ENCODE measurements at regions not wholly inside any gene's neighbourhood (a gene's known extent, or its start where the extent isn't known, plus 50 kb on each side); places are given as distances from the start of the nearest gene placed in this dataset.
A peak's percentile ranks its signal among the peaks of the same experiment; 100 is the strongest.
"Not testable (repeated sequence)": the region's sequence is repeated elsewhere in the genome, so short reads cannot be mapped to it uniquely, and the experiment has no call there.

GRCh38 chr6:140486450-140487361 lies 1112.3 kb upstream of the CITED2 start:
- no peak for DNase-seq

- peak; percentile 83 to 94 (median 91) for DNase-seq
Observed at GRCh38 chr6:140485740-140486449, 1111.4 kb upstream of the CITED2 start.

DNA sequence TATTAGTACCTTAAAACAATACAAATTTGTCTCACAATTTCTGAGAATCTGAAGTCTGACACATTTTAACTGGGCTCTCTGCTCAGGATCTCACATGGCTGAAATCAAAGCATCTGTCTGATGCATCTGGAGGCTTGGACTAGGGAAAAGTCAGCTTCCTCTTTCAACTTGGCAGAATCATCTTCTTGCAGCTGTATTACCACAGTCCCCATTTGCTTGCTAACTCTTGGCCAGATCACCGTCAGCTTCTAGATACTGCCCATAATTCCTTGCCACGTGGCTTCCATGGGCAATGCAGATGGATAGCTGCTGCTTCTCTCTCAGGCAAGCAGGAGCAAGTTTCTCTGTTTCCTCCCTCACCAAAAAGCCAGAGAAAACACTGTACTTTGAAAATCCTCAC lies 1106.4 kb upstream of the CITED2 start:
- DNase-seq, result peak; percentile 39 to 62 (median 61)

GRCh38 chr6:140478631-140479030 lies 1104.2 kb upstream of the CITED2 start:
- DNase-seq, result no peak

DNA sequence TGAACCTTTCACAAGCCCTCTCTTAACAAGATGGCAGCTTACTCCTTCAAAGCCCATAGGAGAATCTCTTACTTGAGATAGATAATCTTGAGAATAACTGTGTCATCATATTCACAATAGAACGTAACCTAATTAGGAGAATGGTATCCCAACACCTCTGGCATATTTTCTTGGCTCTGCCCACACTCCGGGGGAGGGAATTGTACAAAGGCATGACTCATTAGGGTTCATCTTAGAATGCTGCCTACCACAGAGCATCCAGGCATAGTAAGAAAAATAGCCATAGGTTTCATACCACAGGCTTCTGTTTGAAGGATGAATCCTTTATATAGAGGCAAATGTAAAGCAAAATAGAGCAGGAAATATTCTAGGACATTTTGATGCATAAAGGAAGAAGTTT lies 1100.6 kb upstream of the CITED2 start:
- DNase-seq, result peak in 2 of 3 donors; percentile 24 to 32

GRCh38 chr6:140464720-140465119 lies 1090.3 kb upstream of the CITED2 start:
- no peak for DNase-seq

- DNase-seq, result no peak
Observed at GRCh38 chr6:140463312-140463710, 1088.9 kb upstream of the CITED2 start.

DNA sequence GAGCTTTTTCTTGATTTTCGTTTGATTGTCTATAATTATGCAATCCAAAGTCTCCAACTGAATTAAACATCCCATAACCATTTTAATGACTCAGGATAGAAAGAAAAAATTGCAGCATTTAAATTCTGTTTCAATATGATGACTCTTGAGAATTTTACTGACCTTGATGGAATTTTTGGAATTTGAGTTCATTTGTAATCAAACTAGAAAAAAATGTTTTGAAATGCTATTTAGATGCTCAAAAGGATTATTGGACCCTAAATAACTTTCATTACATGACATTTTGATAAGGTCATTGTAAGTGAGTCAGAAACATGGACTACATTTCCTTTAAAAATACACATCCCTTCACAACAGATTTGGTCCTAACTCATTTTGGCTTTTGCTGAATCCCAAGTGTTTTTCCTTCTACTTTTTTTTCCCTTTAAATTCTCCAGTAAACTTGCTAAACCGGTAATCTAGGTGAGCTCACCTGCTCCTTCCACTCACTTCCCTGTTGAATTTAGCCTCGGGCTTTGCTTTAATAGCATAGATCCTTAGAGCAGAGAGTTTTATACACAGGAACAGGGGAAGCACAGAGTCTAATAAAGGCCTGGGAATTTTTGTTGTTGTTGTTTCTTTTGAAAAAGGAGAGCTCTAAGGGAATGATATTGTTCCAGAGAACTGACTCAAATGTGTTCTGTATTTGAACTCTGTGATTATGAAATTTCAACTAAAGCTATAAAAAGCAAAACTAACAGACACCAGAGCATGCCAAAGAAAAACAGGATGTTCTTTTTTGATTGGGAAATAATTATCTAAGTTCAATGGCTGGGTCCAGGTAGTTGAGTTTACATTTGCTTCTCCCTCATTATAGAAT lies 1088.2 kb upstream of the CITED2 start:
- peak; percentile 8 to 49 (median 47) for DNase-seq

- no peak for DNase-seq
Observed at GRCh38 chr6:140462076-140462452, 1087.6 kb upstream of the CITED2 start.

DNA sequence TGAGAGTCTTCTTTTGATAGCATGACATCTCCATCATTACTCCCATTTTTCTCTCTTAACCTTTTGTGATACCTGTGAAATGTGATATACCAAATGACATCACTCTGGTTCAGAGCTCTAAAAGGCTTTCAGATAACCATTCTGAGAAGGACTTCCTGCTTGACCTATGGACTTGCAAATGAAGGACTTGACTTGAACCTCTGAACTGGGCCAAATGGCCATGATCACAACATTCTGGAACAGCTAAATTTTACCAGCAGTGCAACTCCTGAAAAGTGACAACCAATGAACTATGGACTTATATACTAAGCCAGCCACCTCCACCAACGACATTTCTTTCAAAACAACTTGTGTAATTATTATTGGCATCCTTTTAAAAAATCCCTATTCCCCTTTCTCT lies 1085.8 kb upstream of the CITED2 start:
- DNase-seq, result no peak

- DNase-seq, result no peak
Observed at GRCh38 chr6:140459209-140459608, 1084.8 kb upstream of the CITED2 start.

DNA sequence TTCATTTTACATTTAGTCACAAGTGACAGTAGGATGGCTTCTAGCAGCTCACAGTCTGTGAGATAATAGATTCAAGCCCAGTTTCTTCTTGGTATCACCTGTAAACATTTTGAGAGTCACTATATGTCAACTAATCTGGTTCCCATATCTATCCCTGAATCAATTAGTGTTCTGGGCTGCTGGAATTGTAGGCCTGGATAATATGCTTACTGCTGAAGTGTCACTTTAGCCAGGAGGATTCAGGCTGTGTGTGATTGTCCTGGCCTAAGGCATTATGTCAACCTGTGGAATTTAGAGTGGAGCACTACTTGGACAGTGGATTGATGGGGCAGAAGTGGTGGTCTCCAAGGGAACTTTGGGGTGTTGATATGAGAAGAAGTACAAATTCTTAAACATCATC lies 1071.8 kb upstream of the CITED2 start:
- no peak for DNase-seq

DNA sequence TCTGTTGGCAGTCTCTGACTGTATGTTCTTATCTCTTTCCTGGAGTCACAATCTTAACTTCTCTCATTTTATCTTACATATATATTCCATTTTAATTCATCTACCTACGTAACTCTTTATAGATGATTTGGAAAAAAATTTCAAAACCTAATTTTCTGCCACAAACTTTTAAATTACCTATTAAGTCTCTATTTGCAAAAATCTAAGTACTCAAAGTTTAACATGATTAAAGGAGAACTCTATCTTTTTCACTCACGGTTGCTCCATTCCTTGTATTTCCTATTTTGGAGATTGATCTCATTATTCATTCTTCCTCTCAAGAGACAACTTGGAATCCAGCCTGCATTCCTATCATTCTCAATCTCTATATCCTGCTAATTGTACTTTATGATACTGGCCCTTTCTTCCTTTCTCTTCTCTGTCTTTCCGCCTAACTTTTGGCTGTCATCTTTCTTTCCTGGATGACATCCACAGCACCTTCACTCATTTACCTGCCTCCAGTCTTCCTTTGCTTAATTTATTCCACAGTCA lies 1071.1 kb upstream of the CITED2 start:
- DNase-seq, result no peak

DNA sequence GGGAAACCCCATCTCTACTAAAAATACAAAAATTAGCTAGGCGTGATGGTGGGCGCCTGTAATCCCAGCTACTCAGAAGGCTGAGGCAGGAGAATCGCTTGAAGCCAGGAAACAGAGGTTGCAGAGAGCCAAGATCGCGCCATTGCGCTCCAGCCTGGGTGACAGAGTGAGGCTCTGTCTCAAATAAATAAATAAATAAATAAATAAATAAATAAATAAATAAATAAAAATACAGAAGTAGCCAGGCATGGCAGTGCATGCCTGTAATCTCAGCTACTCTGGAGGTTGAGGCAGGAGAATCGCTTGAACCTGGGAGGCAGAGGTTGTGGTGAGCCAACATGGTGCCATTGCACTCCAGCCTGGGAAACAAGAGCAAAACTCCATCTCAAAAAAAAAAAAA lies 1068.7 kb upstream of the CITED2 start:
- not testable (repeated sequence) for DNase-seq

- DNase-seq, result peak; percentile 40 to 60 (median 59)
Observed at GRCh38 chr6:140441256-140441655, 1066.8 kb upstream of the CITED2 start.

GRCh38 chr6:140440223-140440835 lies 1065.9 kb upstream of the CITED2 start:
- DNase-seq, result no peak

DNA sequence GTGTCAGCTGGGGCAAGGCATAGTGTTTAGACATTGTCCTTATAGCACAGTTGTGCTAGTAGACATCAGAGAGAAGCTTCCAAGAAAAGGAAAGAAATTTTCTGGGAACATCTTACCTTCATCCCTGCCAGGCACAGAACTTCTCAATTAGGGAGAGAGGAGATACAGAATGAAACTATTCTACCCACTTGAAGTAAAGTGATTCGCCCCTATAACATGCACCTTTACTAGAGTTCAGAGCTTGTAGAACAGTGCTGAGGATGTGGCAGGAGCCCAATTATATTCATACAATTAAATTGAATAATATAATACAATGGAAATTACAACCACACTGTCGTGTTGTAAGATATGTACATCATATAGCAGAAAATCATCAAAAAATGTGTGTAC lies 1063.9 kb upstream of the CITED2 start:
- no peak for DNase-seq

DNA sequence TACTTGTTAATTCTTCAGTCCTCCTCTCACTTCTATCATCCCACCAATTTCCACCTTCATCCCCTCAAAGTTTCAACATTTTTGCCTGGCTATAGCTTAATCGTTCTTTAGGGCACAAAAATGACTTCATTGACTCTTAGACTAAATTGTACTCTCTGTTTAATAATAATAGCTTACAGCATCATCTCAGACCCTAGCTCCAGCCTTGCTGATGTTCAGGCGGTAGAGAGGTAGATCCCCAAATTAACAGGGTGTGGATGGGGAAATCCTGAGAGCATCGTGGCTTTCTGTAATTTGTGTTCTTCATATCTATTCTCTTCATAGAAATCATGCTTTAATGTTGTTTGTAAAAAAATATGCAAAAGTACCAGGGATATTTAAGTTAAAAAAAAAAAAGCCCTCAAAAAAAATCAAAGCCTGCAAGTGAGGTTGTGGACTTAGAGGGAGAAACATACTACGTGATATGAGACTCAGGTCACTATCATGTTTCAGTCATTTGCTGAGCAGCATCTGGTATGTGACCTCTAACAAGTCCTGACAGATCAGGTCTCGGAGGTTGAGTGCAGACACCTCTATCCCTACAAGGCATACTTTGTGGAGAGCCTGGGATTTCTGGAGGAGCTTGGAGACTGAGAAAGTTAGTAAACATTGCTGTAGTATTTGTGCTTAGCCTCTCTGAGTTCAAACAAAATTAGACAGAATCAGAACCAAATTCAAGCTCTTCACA lies 1063.3 kb upstream of the CITED2 start:
- DNase-seq, result no peak

DNA sequence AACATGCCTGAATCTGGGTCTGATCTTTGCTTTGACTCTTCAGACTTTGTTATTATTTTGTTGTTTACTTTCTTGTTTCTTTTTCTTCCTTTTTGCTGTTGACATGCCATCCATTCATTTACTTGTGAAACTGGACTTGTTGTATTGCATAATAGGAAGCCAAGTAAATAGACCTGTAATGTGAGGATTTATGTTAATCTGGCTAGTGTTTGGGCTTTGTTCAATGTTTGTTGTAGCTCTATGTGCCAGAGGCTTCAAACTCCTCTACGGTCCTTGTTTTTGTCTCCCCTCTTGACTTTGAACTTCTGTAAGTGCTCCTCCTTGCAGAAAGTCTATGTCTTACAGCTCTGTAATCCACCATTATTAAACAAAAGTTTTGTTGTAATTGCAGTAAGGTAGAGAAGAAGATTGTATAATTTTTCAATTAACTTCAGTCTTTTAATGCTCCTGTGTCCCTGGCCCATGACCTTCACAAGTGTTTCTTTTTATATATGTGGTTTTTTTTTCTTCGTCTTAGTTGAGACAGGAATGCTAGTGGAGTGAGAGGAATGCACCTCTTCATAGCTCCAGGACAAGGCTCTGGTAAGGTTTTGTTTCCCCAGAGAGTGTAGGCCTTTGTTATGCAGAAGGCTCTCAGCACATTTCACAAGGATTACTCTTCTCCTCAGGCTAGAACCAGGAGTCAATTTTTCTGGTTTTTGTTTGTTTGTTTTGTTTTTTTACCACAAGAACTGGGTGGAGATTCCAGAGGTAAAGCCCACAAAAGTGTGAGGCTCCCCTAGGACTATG lies 1061.8 kb upstream of the CITED2 start:
- DNase-seq, result no peak

DNA sequence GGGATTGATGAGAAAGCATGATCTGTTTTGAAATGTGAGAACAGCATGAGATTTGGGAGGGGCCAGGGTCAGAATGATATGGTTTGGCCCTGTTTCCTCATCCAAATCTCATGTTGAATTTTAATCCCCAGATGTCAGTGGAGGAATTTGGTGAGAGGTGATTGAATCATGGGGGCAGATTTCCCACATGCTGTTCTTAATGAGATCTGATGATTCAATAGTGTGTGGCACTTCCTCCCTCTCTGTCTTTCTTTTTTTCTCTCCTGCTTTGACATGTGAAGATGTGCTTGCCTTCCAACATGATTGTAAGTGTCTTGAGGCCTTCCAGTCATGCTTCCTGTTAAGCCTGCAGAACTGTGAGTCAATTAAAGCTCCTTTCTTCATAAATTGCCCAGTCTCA lies 1060.3 kb upstream of the CITED2 start:
- peak in 1 of 3 donors; percentile 6 for DNase-seq

- no peak for DNase-seq
Observed at GRCh38 chr6:140433072-140433471, 1058.6 kb upstream of the CITED2 start.

Measured in suppressor macrophage treated with lipopolysaccharide for 1 hour (primary cell).